GM12878 (cell line): ENCODE measurements at regions not wholly inside any gene's neighbourhood (a gene's known extent, or its start where the extent isn't known, plus 50 kb on each side); places are given as distances from the start of the nearest gene placed in this dataset.

Experiments used
- ATAC-seq: fragments of 200-7000 bp; cut with Tn5 transposase; 3 replicates; pipeline ENCODE4 v1.9.1; 2020; ENCODE audit warnings: mild to moderate bottlenecking, moderate library complexity
- BruUV-seq: library from RNA; stranded (reverse); fragments of 400-500 nt; replicated peaks from 2 replicates; lab custom pipeline; 2021; lab: Mats Ljungman, UMichigan
- CTCF ChIA-PET: fragments of 300-600 bp; sonication (Branson Sonifier 250); formaldehyde crosslinking; extraction: SDS; loops from one replicate; lab custom pipeline; 2021; ENCODE audit warnings: inconsistent platforms; lab: Yijun Ruan, JAX
- POLR2A ChIA-PET: fragments of 350-600 bp; formaldehyde crosslinking; extraction: SDS; loops from one replicate; lab custom pipeline; 2021; ENCODE audit warnings: inconsistent platforms; lab: Charles Lee
- RAD21 ChIA-PET: fragments of 300-600 bp; sonication (Branson Sonifier 250); formaldehyde crosslinking; loops from one replicate; lab custom pipeline; 2023; ENCODE audit warnings: antibody characterized with exemption; ENCODE audit not compliant: unreplicated experiment; lab: Charles Lee
- SMC1A ChIA-PET: fragments of 300-600 bp; sonication (Branson Sonifier 250); formaldehyde crosslinking; loops from one replicate; lab custom pipeline; 2023; ENCODE audit not compliant: unreplicated experiment, uncharacterized antibody; lab: Charles Lee
- DNase-seq: peaks from one replicate; pipeline ENCODE4 v3.0.0-alpha.2; 2011; ENCODE audit warnings: low read depth, low spot score
- FAIRE-seq: peaks from 3 replicates; lab custom pipeline; 2011; peaks lifted over from hg19 to GRCh38; lab: Jason Lieb, UNC
- H2AFZ ChIP-seq: 2 replicates; pipeline ENCODE4 v1.6.0; 2011; ENCODE audit warnings: low read depth, low read length, control low read depth; ENCODE audit not compliant: control insufficient read depth
- H3K27ac ChIP-seq: 2 replicates; pipeline ENCODE4 v1.5.1; 2011; ENCODE audit warnings: control low read depth; ENCODE audit not compliant: control insufficient read depth, insufficient read depth
- H3K27me3 ChIP-seq, 2 experiments: replicated peaks in 1 of 2; 2 replicates each; pipeline versions ENCODE4 v1.6.0 to v1.6.1; 2011; ENCODE audit warnings: low read length in 1 of 2; ENCODE audit not compliant: control insufficient read depth in 2 of 2, insufficient read depth in 2 of 2
- H3K36me3 ChIP-seq, 2 experiments: 2 replicates each; pipeline ENCODE4 v1.5.1; 2011; ENCODE audit warnings: low read length in 1 of 2; ENCODE audit not compliant: control insufficient read depth in 2 of 2, insufficient read depth in 2 of 2
- H3K4me1 ChIP-seq: 2 replicates; pipeline ENCODE4 v1.6.1; 2011; ENCODE audit warnings: mild to moderate bottlenecking, low read length, moderate library complexity, mixed read lengths; ENCODE audit not compliant: control insufficient read depth, insufficient read depth
- H3K4me2 ChIP-seq: 2 replicates; pipeline ENCODE4 v1.6.0; 2011; ENCODE audit warnings: control low read depth; ENCODE audit not compliant: control insufficient read depth, insufficient read depth
- H3K4me3 ChIP-seq: fragments of 200-600 bp; sonication (generic); 2 replicates; pipeline ENCODE4 v1.5.1; 2016
- H3K79me2 ChIP-seq: 2 replicates; pipeline ENCODE4 v1.6.0; 2011; ENCODE audit warnings: low read length; ENCODE audit not compliant: control insufficient read depth, insufficient read depth
- H3K9ac ChIP-seq: 2 replicates; pipeline ENCODE4 v1.8.0; 2011; ENCODE audit warnings: low read length, control low read depth, mixed read lengths; ENCODE audit not compliant: control insufficient read depth, insufficient read depth
- H3K9me3 ChIP-seq: replicated peaks from 3 replicates; pipeline ENCODE4 v1.5.1; 2011; ENCODE audit warnings: mild to moderate bottlenecking, low read length; ENCODE audit not compliant: control insufficient read depth, insufficient read depth
- H4K20me1 ChIP-seq: 2 replicates; pipeline ENCODE4 v1.6.0; 2011; ENCODE audit not compliant: control insufficient read depth, insufficient read depth
- CREB1 ChIP-seq: IDR thresholded peaks from 2 replicates; pipeline ENCODE4 v1.6.1; 2012; ENCODE audit warnings: low read depth, mild to moderate bottlenecking, inconsistent platforms
- CREM ChIP-seq: IDR thresholded peaks from 2 replicates; pipeline ENCODE4 v1.6.1; 2014; ENCODE audit warnings: antibody characterized with exemption, low read depth
- ESRRA ChIP-seq: IDR thresholded peaks from 2 replicates; pipeline ENCODE4 v1.6.1; 2012; ENCODE audit warnings: mild to moderate bottlenecking, low read length, improper control_type of control experiment
- KDM1A ChIP-seq: fragments of 200-600 bp; sonication (generic); IDR thresholded peaks from 2 replicates; pipeline ENCODE4 v1.6.1; 2016; ENCODE audit warnings: borderline replicate concordance
- MEF2A ChIP-seq: IDR thresholded peaks from 2 replicates; pipeline ENCODE4 v1.6.1; 2011; ENCODE audit warnings: low read depth, mild to moderate bottlenecking, low read length, moderate library complexity; ENCODE audit not compliant: insufficient read depth
- MXI1 ChIP-seq: fragments of 150-350 bp; IDR thresholded peaks from 2 replicates; pipeline ENCODE4 v1.6.1; 2011; ENCODE audit warnings: low read depth, mild to moderate bottlenecking, inconsistent platforms, low read length, improper control_type of control experiment
- RAD21 ChIP-seq: IDR thresholded peaks from 2 replicates; pipeline ENCODE4 v1.6.1; 2011; ENCODE audit warnings: mild to moderate bottlenecking, low read depth, low read length, moderate library complexity; ENCODE audit not compliant: insufficient read depth
- RCOR1 ChIP-seq: conservative IDR thresholded peaks from 2 replicates; pipeline ENCODE4 v1.6.1; 2012; ENCODE audit warnings: low read depth, low read length, improper control_type of control experiment
- RUNX3 ChIP-seq: IDR thresholded peaks from 2 replicates; pipeline ENCODE4 v1.6.1; 2012; ENCODE audit warnings: low read length, inconsistent platforms
- ZBTB40 ChIP-seq: fragments of 450-650 bp; IDR thresholded peaks from 2 replicates; pipeline ENCODE4 v1.6.1; 2016; ENCODE audit warnings: mild to moderate bottlenecking, moderate library complexity, borderline replicate concordance
- WGBS: methylation state at CpG from one replicate; pipeline ENCODE4 v1.1.6; 2016; ENCODE audit warnings: low lambda C conversion rate; ENCODE audit not compliant: insufficient replicate concordance, insufficient coverage; ENCODE audit errors: missing lambda C conversion rate; 5-methylcytosine and 5-hydroxymethylcytosine counted together
- in situ Hi-C: fragments of 300-500 bp; cut with MboI; formaldehyde crosslinking; loops from 9 replicates; pipeline ENCODE4 v1.14.3; 2018; ENCODE audit warnings: mixed read lengths
- intact Hi-C: fragments of 100-400 bp; cut with micrococcal nuclease; formaldehyde crosslinking; loops from one replicate; pipeline ENCODE4 v1.14.2; 2022; ENCODE audit not compliant: unreplicated experiment
- TF ChIP-seq, protein P1 (sequence below): fragments of 450-650 bp; IDR thresholded peaks from 2 replicates; pipeline ENCODE4 v1.6.1; 2017; ENCODE audit warnings: mild to moderate bottlenecking, low read depth, inconsistent platforms; ENCODE audit not compliant: poor library complexity, severe bottlenecking
- TF ChIP-seq, protein P2 (sequence below): IDR thresholded peaks from 2 replicates; pipeline ENCODE4 v1.6.1; 2012; ENCODE audit warnings: low read depth, low read length, improper control_type of control experiment

DNA sequence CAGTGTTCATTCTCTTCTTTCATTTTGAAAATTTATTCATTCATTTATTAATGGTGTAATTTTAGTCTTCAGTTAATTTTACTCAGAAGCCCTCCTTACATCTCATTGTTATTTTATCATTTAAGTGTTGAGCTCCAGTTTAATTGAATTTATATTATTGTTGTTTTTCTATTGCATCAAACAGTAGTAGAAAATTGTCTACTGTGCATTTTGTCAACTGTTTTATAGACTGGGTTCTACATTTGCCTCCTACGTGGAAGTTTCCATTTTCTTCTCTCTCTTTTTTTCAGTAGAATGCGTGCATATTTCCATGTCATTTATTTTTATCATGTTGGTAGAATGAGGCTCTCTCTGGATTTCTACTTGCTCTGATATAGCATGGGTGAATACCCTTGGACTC lies 487.4 kb downstream of the NR2F2 start:
- in situ Hi-C loops, result no loop called here
- Histone ChIP-seq H3K9me3 (no peaks in the 10 kb centered on the region), H3K4me1 (no peaks in the 10 kb centered on the region), H2AFZ (no peak overlapping the region), H3K27ac (no peak overlapping the region), H3K27me3 (no peaks in the 10 kb centered on the region), H4K20me1 (no peaks in the 10 kb centered on the region), H3K9ac (no peak overlapping the region), H3K79me2 (no peaks in the 10 kb centered on the region), H3K4me2 (no peak overlapping the region), H3K36me3 (no peaks in the 10 kb centered on the region), H3K4me3 (no peak overlapping the region)
- WGBS, result 13% methylated on average over 2 of the region's 2 CpGs
- ATAC-seq, result no peak
- intact Hi-C loops, result no loop called here
- no TSS peak for BruUV-seq
- FAIRE-seq, result no peak
- ChIA-PET RAD21 (no interaction called here), CTCF (no interaction called here), SMC1A (no interaction called here), POLR2A (no interaction called here)
- no peak for DNase-seq
- TF ChIP-seq MEF2A, result no peak
- TF ChIP-seq RUNX3, result no peak
- no peak for TF ChIP-seq ZBTB40
- TF ChIP-seq KDM1A, result no peak
- TF ChIP-seq CREB1, result no peak
- TF ChIP-seq RAD21, result no peak
- TF ChIP-seq, protein P1, sequence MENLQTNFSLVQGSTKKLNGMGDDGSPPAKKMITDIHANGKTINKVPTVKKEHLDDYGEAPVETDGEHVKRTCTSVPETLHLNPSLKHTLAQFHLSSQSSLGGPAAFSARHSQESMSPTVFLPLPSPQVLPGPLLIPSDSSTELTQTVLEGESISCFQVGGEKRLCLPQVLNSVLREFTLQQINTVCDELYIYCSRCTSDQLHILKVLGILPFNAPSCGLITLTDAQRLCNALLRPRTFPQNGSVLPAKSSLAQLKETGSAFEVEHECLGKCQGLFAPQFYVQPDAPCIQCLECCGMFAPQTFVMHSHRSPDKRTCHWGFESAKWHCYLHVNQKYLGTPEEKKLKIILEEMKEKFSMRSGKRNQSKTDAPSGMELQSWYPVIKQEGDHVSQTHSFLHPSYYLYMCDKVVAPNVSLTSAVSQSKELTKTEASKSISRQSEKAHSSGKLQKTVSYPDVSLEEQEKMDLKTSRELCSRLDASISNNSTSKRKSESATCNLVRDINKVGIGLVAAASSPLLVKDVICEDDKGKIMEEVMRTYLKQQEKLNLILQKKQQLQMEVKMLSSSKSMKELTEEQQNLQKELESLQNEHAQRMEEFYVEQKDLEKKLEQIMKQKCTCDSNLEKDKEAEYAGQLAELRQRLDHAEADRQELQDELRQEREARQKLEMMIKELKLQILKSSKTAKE, result no peak
- TF ChIP-seq, protein P2, sequence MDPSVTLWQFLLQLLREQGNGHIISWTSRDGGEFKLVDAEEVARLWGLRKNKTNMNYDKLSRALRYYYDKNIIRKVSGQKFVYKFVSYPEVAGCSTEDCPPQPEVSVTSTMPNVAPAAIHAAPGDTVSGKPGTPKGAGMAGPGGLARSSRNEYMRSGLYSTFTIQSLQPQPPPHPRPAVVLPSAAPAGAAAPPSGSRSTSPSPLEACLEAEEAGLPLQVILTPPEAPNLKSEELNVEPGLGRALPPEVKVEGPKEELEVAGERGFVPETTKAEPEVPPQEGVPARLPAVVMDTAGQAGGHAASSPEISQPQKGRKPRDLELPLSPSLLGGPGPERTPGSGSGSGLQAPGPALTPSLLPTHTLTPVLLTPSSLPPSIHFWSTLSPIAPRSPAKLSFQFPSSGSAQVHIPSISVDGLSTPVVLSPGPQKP, result no peak
- no peak for TF ChIP-seq ESRRA
- no peak for TF ChIP-seq RCOR1
- no peak for TF ChIP-seq CREM
- TF ChIP-seq MXI1, result no peak
